SU-DHL-6 (cell line): ENCODE measurements at regions not wholly inside any gene's neighbourhood (a gene's known extent, or its start where the extent isn't known, plus 50 kb on each side); places are given as distances from the start of the nearest gene placed in this dataset.

Experiments used
- H2AFZ ChIP-seq: fragments of 200-600 bp; sonication (generic); 2 replicates; pipeline ENCODE4 v1.6.1; 2014; ENCODE audit warnings: low read depth, mild to moderate bottlenecking, moderate library complexity, mixed read lengths, antibody characterized with exemption, low read length; ENCODE audit not compliant: severe bottlenecking
- H3F3A ChIP-seq: fragments of 200-600 bp; shearing (Covaris generic); 2 replicates; pipeline ENCODE4 v1.6.0; 2016; ENCODE audit warnings: antibody characterized with exemption, mild to moderate bottlenecking; ENCODE audit not compliant: insufficient read depth
- H3K27ac ChIP-seq: fragments of 200-600 bp; sonication (generic); 2 replicates; pipeline ENCODE4 v1.5.1; 2016; ENCODE audit warnings: low read depth, mild to moderate bottlenecking, low read length, moderate library complexity, mixed read lengths
- H3K27me3 ChIP-seq: fragments of 200-600 bp; sonication (generic), shearing (Covaris generic); 2 replicates; pipeline ENCODE4 v1.6.0; 2014; ENCODE audit warnings: mild to moderate bottlenecking, low read length
- H3K36me3 ChIP-seq: fragments of 200-600 bp; sonication (generic); 2 replicates; pipeline ENCODE4 v1.6.1; 2014; ENCODE audit warnings: mild to moderate bottlenecking, low read length, mixed read lengths
- H3K4me2 ChIP-seq: fragments of 300-600, 200-600 bp; shearing (Covaris generic), sonication (generic); 2 replicates; pipeline ENCODE4 v1.6.0; 2014; ENCODE audit warnings: low read length, low read depth, mild to moderate bottlenecking; ENCODE audit not compliant: poor library complexity, severe bottlenecking
- H3K4me3 ChIP-seq: fragments of 200-600 bp; sonication (generic); 2 replicates; pipeline ENCODE4 v1.5.1; 2014; ENCODE audit warnings: antibody characterized with exemption, low read length, mild to moderate bottlenecking, mixed read lengths; ENCODE audit not compliant: insufficient read depth, poor library complexity, severe bottlenecking
- H3K79me2 ChIP-seq: fragments of 200-600 bp; sonication (generic); 2 replicates; pipeline ENCODE4 v1.6.1; 2014; ENCODE audit warnings: mild to moderate bottlenecking, low read length, moderate library complexity; ENCODE audit not compliant: insufficient read depth
- H3K9ac ChIP-seq: fragments of 200-600 bp; sonication (generic); 2 replicates; pipeline ENCODE4 v1.7.0; 2014; ENCODE audit warnings: mild to moderate bottlenecking, low read length
- H3K9me2 ChIP-seq: fragments of 200-600 bp; sonication (generic); replicated peaks from 2 replicates; pipeline ENCODE4 v1.6.1; 2014; ENCODE audit warnings: low read length; ENCODE audit not compliant: insufficient read depth
- H3K9me3 ChIP-seq: fragments of 200-600 bp; sonication (generic); 2 replicates; pipeline ENCODE4 v1.6.1; 2014; ENCODE audit warnings: low read length, mixed read lengths; ENCODE audit not compliant: insufficient read depth
- H4K20me1 ChIP-seq: fragments of 200-600 bp; sonication (generic); 2 replicates; pipeline ENCODE4 v1.6.1; 2014; ENCODE audit warnings: low read depth, mild to moderate bottlenecking, antibody characterized with exemption, low read length, moderate library complexity, mixed read lengths
- CTCF ChIP-seq: fragments of 200-600 bp; sonication (generic); IDR thresholded peaks from one replicate; pipeline ENCODE4 v1.5.1; 2017; ENCODE audit warnings: antibody characterized with exemption, mild to moderate bottlenecking, low read length, moderate library complexity; ENCODE audit not compliant: insufficient read depth, poor library complexity, severe bottlenecking
- EZH2phosphoT487 ChIP-seq: fragments of 200-600 bp; sonication (generic), shearing (Covaris generic); conservative IDR thresholded peaks from 2 replicates; pipeline ENCODE4 v1.6.1; 2018; ENCODE audit warnings: mild to moderate bottlenecking, antibody characterized with exemption, low read length, moderate library complexity, mixed read lengths

- no peaks in the 10 kb centered on the region for H3K36me3 ChIP-seq
- H3K9me3 ChIP-seq, result no peaks in the 10 kb centered on the region
- no peaks in the 10 kb centered on the region for H3K27me3 ChIP-seq
- no peaks in the 10 kb centered on the region for H3K9me2 ChIP-seq
- H3K79me2 ChIP-seq, result no peaks in the 10 kb centered on the region
- H2AFZ ChIP-seq, result no peak overlapping the region
- H4K20me1 ChIP-seq, result no peaks in the 10 kb centered on the region
- H3K9ac ChIP-seq, result peak overlapping the region; percentile 76
- peak overlapping the region; percentile 41 for H3K4me3 ChIP-seq
- no peak for TF ChIP-seq CTCF
- no peak for TF ChIP-seq EZH2phosphoT487
- H3K4me2 ChIP-seq, result peak overlapping the region; percentile 94
- H3K27ac ChIP-seq, result peak overlapping the region; percentile 99
- peaks cover 87% of the 10 kb centered on the region for H3F3A ChIP-seq
Measured at GRCh38 chr2:12044857-12045256, 298.4 kb downstream of the LPIN1 start.

- Histone ChIP-seq H2AFZ (no peak overlapping the region), H3K79me2 (no peaks in the 10 kb centered on the region), H3K4me2 (peak overlapping the region; percentile 94), H3K36me3 (no peaks in the 10 kb centered on the region), H3F3A (peaks cover 90% of the 10 kb centered on the region), H3K9me2 (no peaks in the 10 kb centered on the region), H3K9me3 (no peaks in the 10 kb centered on the region), H3K27me3 (no peaks in the 10 kb centered on the region), H4K20me1 (no peaks in the 10 kb centered on the region), H3K9ac (peak overlapping the region; percentile 76), H3K27ac (peak overlapping the region; percentile 99), H3K4me3 (peak overlapping the region; percentile 41)
- no peak for TF ChIP-seq EZH2phosphoT487
- no peak for TF ChIP-seq CTCF
Measured at GRCh38 chr2:12045864-12046291, 299.4 kb downstream of the LPIN1 start.

- peak overlapping the region; percentile 76 for H3K9ac ChIP-seq
- no peaks in the 10 kb centered on the region for H3K27me3 ChIP-seq
- H2AFZ ChIP-seq, result no peak overlapping the region
- peak overlapping the region; percentile 29 for H3K4me3 ChIP-seq
- H3K36me3 ChIP-seq, result no peaks in the 10 kb centered on the region
- no peaks in the 10 kb centered on the region for H3K9me3 ChIP-seq
- H3K9me2 ChIP-seq, result no peaks in the 10 kb centered on the region
- TF ChIP-seq CTCF (no peak), EZH2phosphoT487 (no peak)
- peaks cover 93% of the 10 kb centered on the region for H3F3A ChIP-seq
- H3K27ac ChIP-seq, result peak overlapping the region; percentile 99
- H3K79me2 ChIP-seq, result no peaks in the 10 kb centered on the region
- peak overlapping the region; percentile 94 for H3K4me2 ChIP-seq
- H4K20me1 ChIP-seq, result no peaks in the 10 kb centered on the region
Measured at GRCh38 chr2:12046641-12047040, 300.2 kb downstream of the LPIN1 start.

DNA sequence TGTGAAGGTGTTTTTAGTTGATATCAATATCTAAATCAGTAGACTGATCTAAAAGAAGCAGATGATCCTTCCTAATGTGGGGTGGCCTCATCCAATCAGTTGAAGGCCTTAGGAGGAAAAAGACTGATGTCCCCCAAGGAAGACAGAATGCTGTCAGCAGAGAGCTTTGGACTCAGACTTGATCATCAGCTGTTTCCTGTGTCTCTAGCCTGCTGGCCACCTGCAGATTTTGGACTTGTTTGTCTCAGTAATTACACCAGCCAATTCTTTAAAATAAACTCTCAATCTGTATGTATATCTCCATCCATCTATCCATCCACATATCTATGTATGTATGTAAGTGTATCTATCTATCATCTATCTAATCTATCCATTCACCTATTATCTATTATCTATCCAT is 301.3 kb downstream of the LPIN1 start:
- peak overlapping the region; percentile 94 for H3K4me2 ChIP-seq
- H3F3A ChIP-seq, result peaks cover 90% of the 10 kb centered on the region
- no peaks in the 10 kb centered on the region for H3K9me3 ChIP-seq
- TF ChIP-seq EZH2phosphoT487 (no peak), CTCF (no peak)
- no peaks in the 10 kb centered on the region for H3K36me3 ChIP-seq
- H3K4me3 ChIP-seq, result peak overlapping the region; percentile 1
- H3K9me2 ChIP-seq, result no peaks in the 10 kb centered on the region
- peak overlapping the region; percentile 76 for H3K9ac ChIP-seq
- peak overlapping the region; percentile 99 for H3K27ac ChIP-seq
- H2AFZ ChIP-seq, result no peak overlapping the region
- no peaks in the 10 kb centered on the region for H4K20me1 ChIP-seq
- H3K27me3 ChIP-seq, result no peaks in the 10 kb centered on the region
- no peaks in the 10 kb centered on the region for H3K79me2 ChIP-seq
